Breast epithelium (tissue), 4 donors: ENCODE measurements at regions not wholly inside any gene's neighbourhood (a gene's known extent, or its start where the extent isn't known, plus 50 kb on each side); places are given as distances from the start of the nearest gene placed in this dataset.
"Not testable (repeated sequence)": the region's sequence is repeated elsewhere in the genome, so short reads cannot be mapped to it uniquely, and the experiment has no call there.

ENCODE experiments used
- DNase-seq, 2 donors: peaks; one replicate each; pipeline ENCODE4 v3.0.0-alpha.2; 2019; ENCODE audit warnings: low spot score in 2 of 2
- H3K27ac ChIP-seq, 2 donors: fragments of 200-600 bp; sonication (generic) in 1 of 2; one replicate each; pipeline ENCODE4 v1.5.1; 2016 to 2019; ENCODE audit warnings: mild to moderate bottlenecking in 1 of 2
- H3K27me3 ChIP-seq, 2 donors: fragments of 200-600 bp; sonication (generic) in 1 of 2; one replicate each; pipeline versions ENCODE4 v1.5.1 to v1.6.0; 2017 to 2019; ENCODE audit warnings: control low read depth in 1 of 2, mild to moderate bottlenecking in 1 of 2
- H3K36me3 ChIP-seq: fragments of 200-600 bp; one replicate; pipeline ENCODE4 v1.5.1; 2019
- H3K4me1 ChIP-seq, 2 donors: fragments of 200-600 bp; sonication (generic); one replicate each; pipeline ENCODE4 v1.5.1; 2016 to 2019; ENCODE audit warnings: control low read depth in 1 of 2
- H3K4me3 ChIP-seq, 3 donors: fragments of 200-600 bp; sonication (generic); 1 replicate in 2 of 3; 2 replicates in 1 of 3; pipeline ENCODE4 v1.5.1; 2016 to 2019; ENCODE audit warnings: mild to moderate bottlenecking in 3 of 3, moderate library complexity in 2 of 3
- H3K9me3 ChIP-seq, 2 donors: fragments of 200-600 bp; sonication (generic) in 1 of 2; one replicate each; pipeline ENCODE4 v1.5.1; 2016 to 2019; ENCODE audit warnings: control low read depth in 1 of 2
- POLR2A ChIP-seq: fragments of 450-650 bp; IDR thresholded peaks from one replicate; pipeline ENCODE4 v1.6.1; 2016; ENCODE audit warnings: antibody characterized with exemption, mild to moderate bottlenecking, moderate library complexity
- POLR2AphosphoS5 ChIP-seq, 3 donors: sonication (generic); formaldehyde crosslinking; IDR thresholded peaks; one replicate each; pipeline ENCODE4 v1.6.1; 2017; ENCODE audit warnings: antibody characterized with exemption in 3 of 3
- intact Hi-C: fragments of 100-400 bp; cut with DNase I; formaldehyde crosslinking; loops from one replicate; pipeline ENCODE4 v1.15.1; 2023; ENCODE audit warnings: low total_unique reads
- TF ChIP-seq, protein P1 (sequence below), 3 donors: fragments of 450-650 bp; IDR thresholded peaks; one replicate each; pipeline ENCODE4 v1.5.1; 2016 to 2017; ENCODE audit warnings: antibody characterized with exemption in 3 of 3, mild to moderate bottlenecking in 3 of 3, moderate library complexity in 3 of 3

DNA sequence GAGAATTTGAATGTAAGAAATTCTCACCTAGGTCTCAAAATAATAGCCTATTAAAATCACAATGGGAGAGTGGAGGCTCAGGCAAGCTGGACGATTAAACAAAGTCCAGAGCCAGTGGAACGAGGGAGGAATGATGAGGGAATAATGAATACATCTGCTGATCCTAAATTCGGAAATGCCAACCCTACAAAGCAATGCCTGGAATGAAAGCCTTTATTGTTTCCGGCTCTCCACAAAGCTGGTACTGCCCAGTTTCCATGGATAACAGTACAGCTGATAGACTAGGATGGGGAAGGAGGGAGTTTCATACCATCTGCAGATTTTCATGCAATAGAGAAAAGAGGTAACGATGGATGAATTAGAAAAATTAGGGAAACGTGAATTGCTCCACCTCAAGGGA lies 356.1 kb downstream of the CBLN4 start:
- TF ChIP-seq POLR2AphosphoS5 (IDR thresholded peaks at IDR 0.05): no peak
- TF ChIP-seq, protein P1, sequence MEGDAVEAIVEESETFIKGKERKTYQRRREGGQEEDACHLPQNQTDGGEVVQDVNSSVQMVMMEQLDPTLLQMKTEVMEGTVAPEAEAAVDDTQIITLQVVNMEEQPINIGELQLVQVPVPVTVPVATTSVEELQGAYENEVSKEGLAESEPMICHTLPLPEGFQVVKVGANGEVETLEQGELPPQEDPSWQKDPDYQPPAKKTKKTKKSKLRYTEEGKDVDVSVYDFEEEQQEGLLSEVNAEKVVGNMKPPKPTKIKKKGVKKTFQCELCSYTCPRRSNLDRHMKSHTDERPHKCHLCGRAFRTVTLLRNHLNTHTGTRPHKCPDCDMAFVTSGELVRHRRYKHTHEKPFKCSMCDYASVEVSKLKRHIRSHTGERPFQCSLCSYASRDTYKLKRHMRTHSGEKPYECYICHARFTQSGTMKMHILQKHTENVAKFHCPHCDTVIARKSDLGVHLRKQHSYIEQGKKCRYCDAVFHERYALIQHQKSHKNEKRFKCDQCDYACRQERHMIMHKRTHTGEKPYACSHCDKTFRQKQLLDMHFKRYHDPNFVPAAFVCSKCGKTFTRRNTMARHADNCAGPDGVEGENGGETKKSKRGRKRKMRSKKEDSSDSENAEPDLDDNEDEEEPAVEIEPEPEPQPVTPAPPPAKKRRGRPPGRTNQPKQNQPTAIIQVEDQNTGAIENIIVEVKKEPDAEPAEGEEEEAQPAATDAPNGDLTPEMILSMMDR (IDR thresholded peaks at IDR 0.05): no peak
- TF ChIP-seq POLR2A: no peak
- H3K9me3 ChIP-seq: no peaks in the 10 kb centered on the region
- no peaks in the 10 kb centered on the region for H3K27me3 ChIP-seq

DNA sequence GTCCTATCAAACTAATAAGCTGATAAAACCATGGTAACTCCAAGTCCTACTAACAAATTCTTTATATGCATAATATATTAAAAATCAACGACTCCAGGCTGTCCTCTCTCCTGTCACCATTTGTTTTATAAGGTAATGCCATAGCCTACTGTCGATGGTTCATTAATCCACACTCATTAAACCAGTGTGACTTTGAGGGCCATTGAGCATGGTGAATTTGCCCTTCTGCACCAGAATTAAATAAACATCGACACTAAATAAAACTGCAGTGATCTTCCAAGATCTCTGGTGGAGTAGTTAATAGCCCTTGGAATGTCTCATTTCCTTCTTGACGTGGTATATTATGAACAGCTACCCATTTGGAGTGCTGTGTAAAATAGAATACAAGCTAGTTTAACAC lies 358.5 kb downstream of the CBLN4 start:
- no peak for TF ChIP-seq POLR2AphosphoS5 (IDR thresholded peaks at IDR 0.05)
- TF ChIP-seq, protein P1 (IDR thresholded peaks at IDR 0.05): no peak
- no peak for TF ChIP-seq POLR2A
- Histone ChIP-seq H3K4me1 (no peaks in the 10 kb centered on the region), H3K27me3 (no peaks in the 10 kb centered on the region), H3K9me3 (no peaks in the 10 kb centered on the region), H3K27ac (no peak overlapping the region), H3K4me3 (no peak overlapping the region), H3K36me3 (no peaks in the 10 kb centered on the region)
- intact Hi-C loops: no loop called here
- no peak for DNase-seq

More for the DNA sequence above, 356.1 kb downstream of the CBLN4 start:
- H3K27ac ChIP-seq: no peak overlapping the region
- intact Hi-C loops: no loop called here
- DNase-seq: no peak
- no peaks in the 10 kb centered on the region for H3K36me3 ChIP-seq
- H3K4me3 ChIP-seq: no peak overlapping the region
- no peaks in the 10 kb centered on the region for H3K4me1 ChIP-seq

DNA sequence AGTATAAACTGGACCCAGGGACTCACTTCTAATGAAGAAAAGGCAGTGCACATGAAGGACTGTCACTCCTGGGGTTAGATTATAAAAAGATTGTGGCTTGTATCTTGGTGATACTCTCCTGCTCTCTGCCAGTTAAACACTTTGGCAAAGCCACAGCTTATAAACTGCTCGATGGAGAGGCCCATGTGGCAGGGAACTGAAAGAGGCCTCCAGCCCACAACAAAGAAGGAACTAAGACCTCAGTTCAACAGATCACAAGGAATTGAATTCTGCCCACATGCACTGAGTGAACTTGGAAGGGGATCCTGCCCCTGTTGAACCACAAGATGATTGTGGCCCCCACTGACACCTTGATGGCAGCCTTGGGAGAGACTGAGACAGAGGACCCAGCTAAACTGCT lies 363.8 kb downstream of the CBLN4 start:
- H3K27ac ChIP-seq: no peak overlapping the region
- H3K4me3 ChIP-seq: no peak overlapping the region
- H3K27me3 ChIP-seq: no peaks in the 10 kb centered on the region
- DNase-seq: no peak
- H3K36me3 ChIP-seq: no peaks in the 10 kb centered on the region
- H3K4me1 ChIP-seq: no peaks in the 10 kb centered on the region
- H3K9me3 ChIP-seq: no peaks in the 10 kb centered on the region
- intact Hi-C loops: no loop called here
- TF ChIP-seq, protein P1 (IDR thresholded peaks at IDR 0.05): no peak
- TF ChIP-seq POLR2AphosphoS5 (IDR thresholded peaks at IDR 0.05): no peak
- TF ChIP-seq POLR2A: no peak

DNA sequence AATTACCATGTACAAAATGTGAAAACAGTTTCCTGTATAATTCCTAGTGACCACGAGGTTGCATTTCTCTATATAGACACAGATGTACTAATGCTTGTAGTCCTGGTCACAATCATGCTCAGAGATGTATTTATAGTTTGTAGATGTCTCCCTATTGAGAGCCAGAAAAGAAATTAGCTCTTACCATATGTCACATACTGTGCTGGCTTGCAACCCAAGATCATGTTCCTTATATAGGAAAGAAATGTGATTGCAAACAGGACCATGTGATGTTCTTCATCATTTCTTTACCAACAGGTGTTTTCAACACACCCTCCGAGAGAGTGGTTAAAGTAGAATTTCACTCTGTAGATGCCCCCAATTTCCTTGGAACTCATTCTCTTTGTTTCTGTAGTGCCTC lies 369.4 kb downstream of the CBLN4 start:
- no peak for DNase-seq
- Histone ChIP-seq H3K27ac (no peak overlapping the region), H3K4me3 (no peak overlapping the region), H3K9me3 (no peaks in the 10 kb centered on the region), H3K4me1 (no peaks in the 10 kb centered on the region), H3K27me3 (no peaks in the 10 kb centered on the region), H3K36me3 (no peaks in the 10 kb centered on the region)
- TF ChIP-seq, protein P1 (IDR thresholded peaks at IDR 0.05): no peak
- TF ChIP-seq POLR2AphosphoS5 (IDR thresholded peaks at IDR 0.05) (no peak), POLR2A (no peak)
- intact Hi-C loops: no loop called here

DNA sequence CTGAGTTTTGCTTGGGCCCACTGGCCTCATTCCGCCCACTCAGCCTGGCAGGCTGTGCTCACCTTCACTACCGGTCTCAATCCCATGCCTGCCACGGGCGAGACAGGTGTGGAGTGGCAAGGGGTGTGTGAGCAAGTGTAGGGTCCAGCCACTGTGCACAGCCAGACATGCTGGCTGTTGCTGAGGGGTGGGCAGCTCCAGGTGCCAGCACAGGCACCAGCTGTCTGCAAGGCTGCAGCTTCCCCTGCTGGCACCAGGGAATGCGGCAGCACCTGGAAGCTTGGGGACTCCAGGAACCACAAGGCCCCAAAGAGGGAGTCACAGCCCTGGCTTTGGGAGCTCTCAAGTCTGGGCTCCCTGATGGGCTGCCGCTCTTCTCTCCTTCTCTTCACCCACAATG lies 372.7 kb downstream of the CBLN4 start:
- H3K36me3 ChIP-seq: no peaks in the 10 kb centered on the region
- TF ChIP-seq, protein P1 (IDR thresholded peaks at IDR 0.05): no peak
- TF ChIP-seq POLR2A: no peak
- no peak for TF ChIP-seq POLR2AphosphoS5 (IDR thresholded peaks at IDR 0.05)
- no peak for DNase-seq
- no peaks in the 10 kb centered on the region for H3K9me3 ChIP-seq
- intact Hi-C loops: no loop called here
- H3K4me1 ChIP-seq: no peaks in the 10 kb centered on the region
- H3K27me3 ChIP-seq: no peaks in the 10 kb centered on the region
- no peak overlapping the region for H3K4me3 ChIP-seq
- H3K27ac ChIP-seq: no peak overlapping the region

DNA sequence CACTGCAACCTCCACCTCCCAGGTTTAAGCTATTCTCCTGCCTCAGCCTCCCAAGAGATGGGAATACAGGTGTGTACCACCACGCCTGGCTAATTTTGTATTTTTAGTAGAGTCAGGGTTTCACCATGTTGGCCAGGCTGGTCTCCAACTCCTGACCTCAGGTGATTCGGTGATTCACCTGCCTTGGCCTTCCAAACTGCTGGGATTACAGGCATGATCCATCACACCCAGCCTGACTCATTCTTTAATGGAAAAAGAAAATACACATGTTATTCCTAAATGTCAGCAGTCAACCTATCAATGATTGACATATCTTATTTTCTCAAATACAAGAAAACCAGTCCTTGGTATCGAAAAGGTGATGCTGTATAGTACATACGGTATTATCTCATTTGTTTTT lies 376.2 kb downstream of the CBLN4 start:
- H3K4me1 ChIP-seq, H3K27me3 ChIP-seq, H3K9me3 ChIP-seq, DNase-seq, H3K4me3 ChIP-seq, H3K36me3 ChIP-seq, H3K27ac ChIP-seq, intact Hi-C loops: not testable (repeated sequence)
